GM23338 (cell line): ENCODE measurements at regions not wholly inside any gene's neighbourhood (a gene's known extent, or its start where the extent isn't known, plus 50 kb on each side); places are given as distances from the start of the nearest gene placed in this dataset.

Source experiments
- ATAC-seq: fragments of 200-7000 bp; cut with Tn5 transposase; 3 replicates; pipeline ENCODE4 v1.9.1; 2020
- DNase-seq: peaks from one replicate; pipeline ENCODE4 v3.0.0-alpha.2; 2015; ENCODE audit warnings: low spot score
- H2AFZ ChIP-seq: fragments of 200-600 bp; sonication (generic); 2 replicates; pipeline ENCODE4 v1.8.0; 2016; ENCODE audit warnings: antibody characterized with exemption, mild to moderate bottlenecking, moderate library complexity
- H3F3A ChIP-seq: fragments of 200-600 bp; sonication (generic); replicated peaks from 2 replicates; pipeline ENCODE4 v1.8.0; 2017; ENCODE audit warnings: antibody characterized with exemption, mixed run types, low read depth
- H3K27ac ChIP-seq: fragments of 200-600 bp; sonication (generic); 2 replicates; pipeline ENCODE4 v1.6.1; 2016; ENCODE audit warnings: low read depth
- H3K27me3 ChIP-seq: fragments of 200-600 bp; sonication (generic); 2 replicates; pipeline ENCODE4 v1.8.0; 2016; ENCODE audit warnings: mild to moderate bottlenecking, mixed run types, moderate library complexity; ENCODE audit not compliant: insufficient read depth
- H3K36me3 ChIP-seq: fragments of 200-600 bp; sonication (generic); 2 replicates; pipeline ENCODE4 v1.8.0; 2016; ENCODE audit warnings: mild to moderate bottlenecking; ENCODE audit not compliant: insufficient read depth
- H3K4me1 ChIP-seq: fragments of 200-600 bp; sonication (generic); 2 replicates; pipeline ENCODE4 v1.8.0; 2016; ENCODE audit warnings: mild to moderate bottlenecking, moderate library complexity; ENCODE audit not compliant: insufficient read depth
- H3K4me2 ChIP-seq: fragments of 200-600 bp; sonication (generic); 2 replicates; pipeline ENCODE4 v1.7.1; 2017; ENCODE audit warnings: mixed run types
- H3K4me3 ChIP-seq: fragments of 200-600 bp; sonication (generic); 2 replicates; pipeline ENCODE4 v1.6.1; 2016; ENCODE audit warnings: mixed run types
- H3K79me2 ChIP-seq: fragments of 200-600 bp; sonication (generic); replicated peaks from 2 replicates; pipeline ENCODE4 v1.8.0; 2017; ENCODE audit warnings: mild to moderate bottlenecking; ENCODE audit not compliant: insufficient read depth
- H3K9me2 ChIP-seq: fragments of 200-600 bp; sonication (generic); 2 replicates; pipeline ENCODE4 v1.8.0; 2017; ENCODE audit not compliant: insufficient read depth
- H4K20me1 ChIP-seq: fragments of 200-600 bp; sonication (generic); replicated peaks from 2 replicates; pipeline ENCODE4 v1.8.0; 2017; ENCODE audit warnings: mild to moderate bottlenecking; ENCODE audit not compliant: insufficient read depth
- H3K27ac Mint-ChIP-seq: 2 replicates; pipeline ENCODE4 v1.8.0; 2020; ENCODE audit warnings: inconsistent platforms, mild to moderate bottlenecking, moderate library complexity, mixed read lengths
- H3K27me3 Mint-ChIP-seq: 3 replicates; pipeline ENCODE4 v1.8.0; 2022; ENCODE audit warnings: low read depth, mild to moderate bottlenecking, moderate library complexity, mixed read lengths, inconsistent platforms; ENCODE audit not compliant: insufficient read depth, poor library complexity
- H3K36me3 Mint-ChIP-seq: 3 replicates; pipeline ENCODE4 v1.8.0; 2021; ENCODE audit warnings: low read depth, mild to moderate bottlenecking, inconsistent platforms, moderate library complexity, mixed read lengths
- H3K4me1 Mint-ChIP-seq: 3 replicates; pipeline ENCODE4 v1.8.0; 2020; ENCODE audit warnings: mild to moderate bottlenecking, inconsistent platforms, mixed read lengths
- H3K4me3 Mint-ChIP-seq: 3 replicates; pipeline ENCODE4 v1.8.0; 2021; ENCODE audit warnings: moderate library complexity, mild to moderate bottlenecking, inconsistent platforms, mixed read lengths
- H3K9me3 Mint-ChIP-seq: 3 replicates; pipeline ENCODE4 v1.8.0; 2020; ENCODE audit warnings: moderate library complexity, mild to moderate bottlenecking, inconsistent platforms, mixed read lengths
- JUNB ChIP-seq: IDR thresholded peaks from one replicate; pipeline ENCODE4 v1.6.1; 2016; ENCODE audit warnings: antibody characterized with exemption; ENCODE audit not compliant: unreplicated experiment
- POLR2AphosphoS5 ChIP-seq: IDR thresholded peaks from 2 replicates; pipeline ENCODE4 v1.6.1; 2016; ENCODE audit warnings: antibody characterized with exemption, low read depth
- STAT1 ChIP-seq: IDR thresholded peaks from one replicate; pipeline ENCODE4 v1.6.1; 2016; ENCODE audit warnings: antibody characterized with exemption; ENCODE audit not compliant: unreplicated experiment
- TF ChIP-seq, protein P1 (sequence below), 2 experiments: fragments of 200-600 bp in 1 of 2; sonication (generic) in 1 of 2; conservative IDR thresholded peaks; 2 replicates each; pipeline versions ENCODE4 v1.5.1 to v1.6.1; 2016 to 2017; ENCODE audit warnings: antibody characterized with exemption in 2 of 2, low read depth in 2 of 2, mild to moderate bottlenecking in 2 of 2, moderate library complexity in 1 of 2
- TF ChIP-seq, protein P2 (sequence below): IDR thresholded peaks from one replicate; pipeline ENCODE4 v1.6.1; 2018; ENCODE audit warnings: antibody characterized with exemption; ENCODE audit not compliant: unreplicated experiment
- TF ChIP-seq, protein P3 (sequence below): IDR thresholded peaks from 2 replicates; pipeline ENCODE4 v1.6.1; 2016; ENCODE audit warnings: antibody characterized with exemption

DNA sequence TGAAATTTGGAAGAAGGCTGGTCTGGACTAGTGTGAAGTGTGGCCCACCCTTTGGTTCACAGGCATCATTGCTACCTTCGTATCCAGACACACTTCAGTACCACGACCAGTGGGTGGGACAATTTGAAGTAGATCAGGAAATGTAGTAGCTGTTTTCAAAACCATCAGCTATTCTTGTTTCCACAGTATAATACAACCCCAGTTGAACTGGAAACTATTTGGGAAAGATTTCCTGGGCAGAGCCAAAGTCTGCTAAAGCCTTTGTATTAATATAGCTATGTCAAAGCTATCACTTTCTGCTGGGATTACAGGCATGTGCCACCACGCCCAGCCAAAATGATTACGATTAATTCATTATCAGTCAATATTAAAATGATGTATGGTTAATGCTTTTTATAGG lies 298.8 kb upstream of the RASGRP1 start (continued):
- TF ChIP-seq, protein P1, sequence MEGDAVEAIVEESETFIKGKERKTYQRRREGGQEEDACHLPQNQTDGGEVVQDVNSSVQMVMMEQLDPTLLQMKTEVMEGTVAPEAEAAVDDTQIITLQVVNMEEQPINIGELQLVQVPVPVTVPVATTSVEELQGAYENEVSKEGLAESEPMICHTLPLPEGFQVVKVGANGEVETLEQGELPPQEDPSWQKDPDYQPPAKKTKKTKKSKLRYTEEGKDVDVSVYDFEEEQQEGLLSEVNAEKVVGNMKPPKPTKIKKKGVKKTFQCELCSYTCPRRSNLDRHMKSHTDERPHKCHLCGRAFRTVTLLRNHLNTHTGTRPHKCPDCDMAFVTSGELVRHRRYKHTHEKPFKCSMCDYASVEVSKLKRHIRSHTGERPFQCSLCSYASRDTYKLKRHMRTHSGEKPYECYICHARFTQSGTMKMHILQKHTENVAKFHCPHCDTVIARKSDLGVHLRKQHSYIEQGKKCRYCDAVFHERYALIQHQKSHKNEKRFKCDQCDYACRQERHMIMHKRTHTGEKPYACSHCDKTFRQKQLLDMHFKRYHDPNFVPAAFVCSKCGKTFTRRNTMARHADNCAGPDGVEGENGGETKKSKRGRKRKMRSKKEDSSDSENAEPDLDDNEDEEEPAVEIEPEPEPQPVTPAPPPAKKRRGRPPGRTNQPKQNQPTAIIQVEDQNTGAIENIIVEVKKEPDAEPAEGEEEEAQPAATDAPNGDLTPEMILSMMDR (conservative IDR thresholded peaks at IDR 0.05; ENCODE audit: low read depth in 2 of 2) = no peak
- no peak for TF ChIP-seq JUNB
- TF ChIP-seq STAT1 = no peak
- TF ChIP-seq POLR2AphosphoS5 = no peak
- TF ChIP-seq, protein P2, sequence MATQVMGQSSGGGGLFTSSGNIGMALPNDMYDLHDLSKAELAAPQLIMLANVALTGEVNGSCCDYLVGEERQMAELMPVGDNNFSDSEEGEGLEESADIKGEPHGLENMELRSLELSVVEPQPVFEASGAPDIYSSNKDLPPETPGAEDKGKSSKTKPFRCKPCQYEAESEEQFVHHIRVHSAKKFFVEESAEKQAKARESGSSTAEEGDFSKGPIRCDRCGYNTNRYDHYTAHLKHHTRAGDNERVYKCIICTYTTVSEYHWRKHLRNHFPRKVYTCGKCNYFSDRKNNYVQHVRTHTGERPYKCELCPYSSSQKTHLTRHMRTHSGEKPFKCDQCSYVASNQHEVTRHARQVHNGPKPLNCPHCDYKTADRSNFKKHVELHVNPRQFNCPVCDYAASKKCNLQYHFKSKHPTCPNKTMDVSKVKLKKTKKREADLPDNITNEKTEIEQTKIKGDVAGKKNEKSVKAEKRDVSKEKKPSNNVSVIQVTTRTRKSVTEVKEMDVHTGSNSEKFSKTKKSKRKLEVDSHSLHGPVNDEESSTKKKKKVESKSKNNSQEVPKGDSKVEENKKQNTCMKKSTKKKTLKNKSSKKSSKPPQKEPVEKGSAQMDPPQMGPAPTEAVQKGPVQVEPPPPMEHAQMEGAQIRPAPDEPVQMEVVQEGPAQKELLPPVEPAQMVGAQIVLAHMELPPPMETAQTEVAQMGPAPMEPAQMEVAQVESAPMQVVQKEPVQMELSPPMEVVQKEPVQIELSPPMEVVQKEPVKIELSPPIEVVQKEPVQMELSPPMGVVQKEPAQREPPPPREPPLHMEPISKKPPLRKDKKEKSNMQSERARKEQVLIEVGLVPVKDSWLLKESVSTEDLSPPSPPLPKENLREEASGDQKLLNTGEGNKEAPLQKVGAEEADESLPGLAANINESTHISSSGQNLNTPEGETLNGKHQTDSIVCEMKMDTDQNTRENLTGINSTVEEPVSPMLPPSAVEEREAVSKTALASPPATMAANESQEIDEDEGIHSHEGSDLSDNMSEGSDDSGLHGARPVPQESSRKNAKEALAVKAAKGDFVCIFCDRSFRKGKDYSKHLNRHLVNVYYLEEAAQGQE = no peak

DNA sequence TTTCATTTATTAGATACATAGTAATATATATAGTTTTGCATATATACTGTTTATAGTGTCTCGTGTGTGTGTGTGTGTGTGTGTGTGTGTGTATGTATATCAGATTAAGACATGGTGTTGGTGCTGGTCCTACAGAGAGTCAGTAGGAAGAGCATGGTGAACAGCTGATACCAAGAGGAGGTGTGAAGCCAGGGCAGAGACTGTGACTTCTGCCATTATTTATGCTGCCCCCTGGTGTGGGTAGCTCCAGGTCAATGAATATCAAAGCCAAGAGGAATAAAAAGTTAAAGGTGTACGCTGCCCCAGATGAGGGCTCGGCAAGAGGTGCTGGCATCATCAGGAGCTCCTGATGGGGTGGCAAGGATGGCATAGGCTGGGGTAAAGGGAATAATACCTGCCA lies 299.5 kb upstream of the RASGRP1 start:
- no peak overlapping the region for H3K27ac ChIP-seq
- ATAC-seq (no peak), DNase-seq (no peak)
- no peaks in the 10 kb centered on the region for H4K20me1 ChIP-seq
- H3K27me3 Mint-ChIP-seq = no peaks in the 10 kb centered on the region
- H3K36me3 ChIP-seq = no peaks in the 10 kb centered on the region
- H3K4me2 ChIP-seq = no peak overlapping the region
- no peak overlapping the region for H3K4me3 ChIP-seq
- H2AFZ ChIP-seq = no peak overlapping the region
- TF ChIP-seq, protein P3, sequence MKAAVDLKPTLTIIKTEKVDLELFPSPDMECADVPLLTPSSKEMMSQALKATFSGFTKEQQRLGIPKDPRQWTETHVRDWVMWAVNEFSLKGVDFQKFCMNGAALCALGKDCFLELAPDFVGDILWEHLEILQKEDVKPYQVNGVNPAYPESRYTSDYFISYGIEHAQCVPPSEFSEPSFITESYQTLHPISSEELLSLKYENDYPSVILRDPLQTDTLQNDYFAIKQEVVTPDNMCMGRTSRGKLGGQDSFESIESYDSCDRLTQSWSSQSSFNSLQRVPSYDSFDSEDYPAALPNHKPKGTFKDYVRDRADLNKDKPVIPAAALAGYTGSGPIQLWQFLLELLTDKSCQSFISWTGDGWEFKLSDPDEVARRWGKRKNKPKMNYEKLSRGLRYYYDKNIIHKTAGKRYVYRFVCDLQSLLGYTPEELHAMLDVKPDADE = no peak
- TF ChIP-seq, protein P1 (conservative IDR thresholded peaks at IDR 0.05; ENCODE audit: low read depth in 2 of 2) = 0 out of 4 replicates have a peak, but pooled peaks of 1 of the 2 experiments have one; percentile 9
- H3K27ac Mint-ChIP-seq = no peak overlapping the region
- H3F3A ChIP-seq = no peaks in the 10 kb centered on the region
- no peaks in the 10 kb centered on the region for H3K36me3 Mint-ChIP-seq
- H3K4me3 Mint-ChIP-seq = no peak overlapping the region
- H3K4me1 ChIP-seq = no peaks in the 10 kb centered on the region
- no peaks in the 10 kb centered on the region; the same call in 1 of the 2 replicates for H3K9me2 ChIP-seq
- no peaks in the 10 kb centered on the region for H3K27me3 ChIP-seq
- H3K9me3 Mint-ChIP-seq = no peaks in the 10 kb centered on the region
- H3K4me1 Mint-ChIP-seq = peaks cover 4% of the 10 kb centered on the region; the same call in 2 of the 3 replicates
- no peaks in the 10 kb centered on the region for H3K79me2 ChIP-seq
